Coronary artery (tissue), 2 donors: ENCODE measurements at regions not wholly inside any gene's neighbourhood (a gene's known extent, or its start where the extent isn't known, plus 50 kb on each side); places are given as distances from the start of the nearest gene placed in this dataset.

Experiments
- DNase-seq: peaks from one replicate; pipeline ENCODE4 v3.0.0-alpha.2; 2017; ENCODE audit warnings: low spot score
- H3K27ac ChIP-seq, 2 donors: fragments of 200-600 bp; sonication (generic); one replicate each; pipeline ENCODE4 v1.5.1; 2016 to 2019
- H3K4me3 ChIP-seq: fragments of 200-600 bp; sonication (generic); 2 replicates; pipeline ENCODE4 v1.5.1; 2016; ENCODE audit warnings: mild to moderate bottlenecking, moderate library complexity
- TF ChIP-seq, protein P1 (sequence below): fragments of 200-600 bp; sonication (generic); IDR thresholded peaks from one replicate; pipeline ENCODE4 v1.5.1; 2019; ENCODE audit warnings: antibody characterized with exemption

DNA sequence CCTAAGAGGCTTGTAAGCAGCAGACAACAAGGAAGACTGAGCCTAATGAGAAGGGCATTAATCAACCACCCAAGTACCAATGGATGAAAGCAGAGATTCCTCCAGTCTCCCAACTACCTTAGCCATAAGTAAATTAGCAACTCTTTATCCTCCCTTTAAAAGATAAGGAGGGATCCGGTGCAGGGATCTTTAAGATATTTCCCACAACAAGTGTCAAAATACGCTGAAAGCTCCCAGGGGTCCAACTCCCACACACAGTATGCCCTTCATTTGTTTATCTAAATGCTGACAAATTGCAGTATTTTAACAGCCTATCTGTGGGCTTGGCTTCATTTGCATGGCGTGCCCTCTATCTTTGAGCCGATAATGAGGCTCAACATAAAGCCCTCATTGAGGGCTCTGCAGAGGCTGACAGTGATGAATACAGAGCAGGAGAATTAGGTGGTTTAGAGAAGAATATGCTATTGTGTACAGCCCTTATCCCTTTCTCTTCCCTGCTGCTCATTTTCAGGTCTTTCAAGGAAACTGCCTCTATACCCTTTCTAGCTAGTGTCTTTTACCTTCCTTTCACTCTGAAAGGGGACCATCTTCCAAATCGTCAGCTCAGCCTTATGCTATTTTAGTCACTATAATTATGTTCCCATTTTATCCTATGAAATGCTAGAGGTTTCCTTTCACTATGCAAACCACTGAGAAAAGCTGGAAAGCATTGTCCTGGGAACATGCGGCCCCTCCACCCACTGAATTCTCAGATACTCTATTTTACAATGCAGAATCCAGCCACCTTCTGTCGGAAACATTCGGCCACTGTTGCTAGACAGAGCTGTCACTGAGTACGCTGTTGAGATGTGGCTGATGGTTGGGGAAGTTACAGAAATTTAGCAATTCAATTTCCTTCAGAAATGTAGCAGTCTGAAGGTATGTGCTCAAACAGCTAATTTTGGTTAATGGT lies 575.2 kb upstream of the JAG1 start:
- no peak for DNase-seq
- TF ChIP-seq, protein P1, sequence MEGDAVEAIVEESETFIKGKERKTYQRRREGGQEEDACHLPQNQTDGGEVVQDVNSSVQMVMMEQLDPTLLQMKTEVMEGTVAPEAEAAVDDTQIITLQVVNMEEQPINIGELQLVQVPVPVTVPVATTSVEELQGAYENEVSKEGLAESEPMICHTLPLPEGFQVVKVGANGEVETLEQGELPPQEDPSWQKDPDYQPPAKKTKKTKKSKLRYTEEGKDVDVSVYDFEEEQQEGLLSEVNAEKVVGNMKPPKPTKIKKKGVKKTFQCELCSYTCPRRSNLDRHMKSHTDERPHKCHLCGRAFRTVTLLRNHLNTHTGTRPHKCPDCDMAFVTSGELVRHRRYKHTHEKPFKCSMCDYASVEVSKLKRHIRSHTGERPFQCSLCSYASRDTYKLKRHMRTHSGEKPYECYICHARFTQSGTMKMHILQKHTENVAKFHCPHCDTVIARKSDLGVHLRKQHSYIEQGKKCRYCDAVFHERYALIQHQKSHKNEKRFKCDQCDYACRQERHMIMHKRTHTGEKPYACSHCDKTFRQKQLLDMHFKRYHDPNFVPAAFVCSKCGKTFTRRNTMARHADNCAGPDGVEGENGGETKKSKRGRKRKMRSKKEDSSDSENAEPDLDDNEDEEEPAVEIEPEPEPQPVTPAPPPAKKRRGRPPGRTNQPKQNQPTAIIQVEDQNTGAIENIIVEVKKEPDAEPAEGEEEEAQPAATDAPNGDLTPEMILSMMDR: no peak
- no peak overlapping the region for H3K4me3 ChIP-seq
- H3K27ac ChIP-seq: no peak overlapping the region

DNA sequence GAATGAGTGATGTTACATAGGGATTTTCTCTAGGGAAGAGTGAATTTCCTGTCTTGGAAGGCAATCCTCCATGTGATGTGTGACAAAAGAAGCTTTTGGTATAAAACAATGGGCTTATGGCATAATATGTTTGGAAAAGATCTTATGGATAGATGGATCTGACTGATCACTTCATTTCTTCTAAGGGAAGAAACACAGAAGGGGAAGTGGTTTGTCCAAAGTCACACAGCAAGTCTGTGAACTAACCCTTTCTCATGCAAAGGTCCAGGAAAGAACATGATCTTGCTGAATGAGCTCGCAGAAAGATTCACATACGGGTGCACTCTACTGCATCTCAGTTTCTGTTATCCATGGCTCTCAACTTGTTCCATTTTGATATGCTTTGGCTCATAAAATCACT lies 575.9 kb upstream of the JAG1 start:
- TF ChIP-seq, protein P1: no peak
- no peak overlapping the region for H3K4me3 ChIP-seq
- no peak for DNase-seq
- H3K27ac ChIP-seq: no peak overlapping the region

DNA sequence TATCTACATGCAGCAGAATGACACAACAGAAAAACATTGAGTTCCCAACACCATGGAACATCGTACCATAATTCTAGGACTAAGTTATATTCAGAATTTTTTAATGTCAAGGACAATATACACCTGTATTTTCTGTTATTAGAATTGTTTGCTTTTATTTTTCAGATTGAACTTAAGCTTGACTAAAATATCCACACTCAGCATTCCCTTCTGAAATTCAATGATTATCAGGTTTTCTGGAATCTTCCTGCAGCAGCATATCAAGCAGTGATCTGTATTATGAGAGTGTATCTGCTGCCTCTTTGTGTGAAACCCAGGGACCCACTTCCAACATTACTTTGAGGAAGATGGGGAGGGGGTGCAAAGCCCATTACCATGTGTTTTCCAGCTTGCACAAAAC lies 578.6 kb upstream of the JAG1 start:
- TF ChIP-seq, protein P1: no peak

DNA sequence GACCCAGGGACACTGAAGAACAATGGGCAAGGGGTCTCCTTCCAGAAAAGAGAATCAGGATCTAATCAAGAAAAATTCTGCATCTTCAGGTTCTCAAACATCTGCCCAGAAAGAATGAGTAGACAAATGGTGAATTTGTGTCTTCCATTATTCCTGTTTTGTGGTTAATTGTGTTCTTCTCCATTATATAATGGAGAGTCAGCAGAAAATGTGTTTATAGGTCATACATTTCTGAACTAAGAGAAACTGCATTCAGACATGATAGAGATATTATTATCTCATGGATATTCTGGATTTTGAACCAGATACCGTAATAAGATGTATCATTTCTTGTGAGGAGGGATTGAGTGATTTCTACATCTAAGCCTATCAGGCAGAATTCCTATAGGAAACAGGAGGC lies 581.7 kb upstream of the JAG1 start:
- no peak for DNase-seq
- Histone ChIP-seq H3K27ac (no peak overlapping the region), H3K4me3 (no peak overlapping the region)
- TF ChIP-seq, protein P1: no peak

More for the DNA sequence above, 578.6 kb upstream of the JAG1 start:
- H3K27ac ChIP-seq: no peak overlapping the region
- DNase-seq: no peak
- H3K4me3 ChIP-seq: no peak overlapping the region

DNA sequence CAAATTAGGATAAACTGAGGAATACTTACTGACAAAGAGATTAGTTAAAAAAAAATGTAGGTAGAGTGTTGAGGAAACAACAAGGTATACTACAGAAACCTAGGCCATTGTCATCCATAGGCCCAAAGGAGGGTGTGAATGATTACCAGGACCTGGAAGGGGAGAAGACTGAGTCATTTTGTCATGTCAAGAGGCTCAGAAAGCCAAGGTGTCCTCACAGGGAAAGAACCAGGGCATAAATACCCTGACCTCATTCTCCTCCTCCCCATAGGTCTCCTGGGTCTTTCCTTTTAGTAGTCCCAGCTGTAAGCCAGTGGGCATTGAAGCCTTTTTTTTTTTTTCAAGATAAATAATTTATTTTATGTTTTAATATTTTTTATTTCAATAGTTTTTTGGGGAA lies 582.1 kb upstream of the JAG1 start:
- H3K27ac ChIP-seq: no peak overlapping the region
- H3K4me3 ChIP-seq: no peak overlapping the region
- TF ChIP-seq, protein P1: no peak
- no peak for DNase-seq

DNA sequence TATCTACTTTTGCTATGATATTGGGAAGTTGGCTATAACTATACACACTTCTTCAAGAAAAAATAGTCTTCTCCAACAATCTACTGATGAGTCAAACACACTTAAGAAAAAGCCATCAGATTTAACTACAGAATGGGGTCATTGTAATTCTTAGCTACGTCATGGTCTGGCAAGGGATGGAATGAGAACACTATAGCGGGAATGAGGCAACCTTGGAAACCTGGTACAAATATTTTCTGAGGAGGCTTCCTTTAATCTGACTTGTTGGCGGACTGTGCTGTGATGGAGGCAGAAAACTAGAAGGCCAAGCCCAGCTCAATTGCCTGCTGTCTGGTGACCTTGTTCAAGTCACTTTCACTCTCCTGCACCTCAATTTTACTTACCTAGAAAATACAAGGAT lies 586.8 kb upstream of the JAG1 start:
- Histone ChIP-seq H3K4me3 (no peak overlapping the region), H3K27ac (no peak overlapping the region)
- DNase-seq: no peak
- TF ChIP-seq, protein P1: no peak

DNA sequence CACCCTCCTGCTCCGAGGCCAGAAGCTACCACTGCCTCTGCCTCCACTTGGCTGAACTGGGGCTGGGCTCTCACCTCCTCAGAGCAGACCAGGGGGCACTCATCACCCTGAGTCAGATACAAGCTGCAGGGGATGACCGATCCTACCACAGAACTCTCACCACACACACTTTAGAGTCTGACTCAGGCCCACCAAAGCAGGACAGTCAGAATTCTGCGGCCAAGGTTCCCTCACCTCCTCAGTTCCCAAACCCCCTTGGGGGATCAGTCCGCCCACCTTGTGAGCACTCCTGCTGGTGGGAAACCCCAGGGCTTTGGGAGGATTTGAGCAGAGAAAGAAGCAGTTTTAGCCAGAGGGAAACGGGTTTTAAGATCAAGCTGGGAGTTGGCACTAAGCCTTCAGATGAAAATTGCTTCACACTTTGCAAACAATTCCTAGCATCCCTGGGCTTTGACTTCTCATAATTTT lies 587.8 kb upstream of the JAG1 start:
- H3K4me3 ChIP-seq: no peak overlapping the region
- no peak overlapping the region for H3K27ac ChIP-seq
- TF ChIP-seq, protein P1: no peak
- DNase-seq: no peak
